NB4 (cell line): ENCODE measurements at regions not wholly inside any gene's neighbourhood (a gene's known extent, or its start where the extent isn't known, plus 50 kb on each side); places are given as distances from the start of the nearest gene placed in this dataset.
"Not testable (repeated sequence)": the region's sequence is repeated elsewhere in the genome, so short reads cannot be mapped to it uniquely, and the experiment has no call there.

ENCODE experiments used
- DNase-seq: peaks from one replicate; pipeline ENCODE4 v3.0.0; 2010; ENCODE audit warnings: low read depth
- H3K4me3 ChIP-seq: one replicate; pipeline ENCODE4 v1.5.1; 2011; ENCODE audit warnings: mild to moderate bottlenecking, low read depth, low read length, moderate library complexity
- CTCF ChIP-seq: IDR thresholded peaks from one replicate; pipeline ENCODE4 v1.5.1; 2012; ENCODE audit warnings: low read depth, low read length
- MYC ChIP-seq: IDR thresholded peaks from 2 replicates; pipeline ENCODE4 v1.6.1; 2011; ENCODE audit warnings: low read depth, low read length
- POLR2A ChIP-seq: IDR thresholded peaks from 2 replicates; pipeline ENCODE4 v1.6.1; 2011; ENCODE audit warnings: mild to moderate bottlenecking; ENCODE audit not compliant: insufficient read length; ENCODE audit errors: extremely low read depth
- TF ChIP-seq, protein P1 (sequence below): IDR thresholded peaks from 2 replicates; pipeline ENCODE4 v1.6.1; 2011; ENCODE audit warnings: low read depth, low read length

DNA sequence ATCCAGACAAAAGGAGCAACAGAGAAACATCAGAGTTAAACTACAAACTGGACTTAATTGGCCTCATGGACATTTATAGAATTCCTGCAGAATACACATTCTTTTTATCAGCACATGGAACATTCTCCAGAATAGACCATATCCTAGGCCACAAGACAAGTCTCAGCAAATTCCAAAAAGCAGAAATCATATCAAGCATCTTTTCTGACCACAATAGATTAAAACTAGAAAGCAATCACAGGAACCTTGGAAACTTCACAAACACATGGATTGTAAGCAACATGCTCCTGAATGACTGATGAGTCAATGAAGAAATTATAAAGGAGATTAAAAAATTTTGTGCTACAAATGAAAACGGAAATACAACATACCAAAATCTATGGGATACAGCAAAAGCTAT is 526.7 kb downstream of the PCDH7 start:
- no peak overlapping the region for H3K4me3 ChIP-seq
- DNase-seq, result no peak
- TF ChIP-seq MYC (no peak), CTCF (no peak), POLR2A (no peak)
- TF ChIP-seq, protein P1, sequence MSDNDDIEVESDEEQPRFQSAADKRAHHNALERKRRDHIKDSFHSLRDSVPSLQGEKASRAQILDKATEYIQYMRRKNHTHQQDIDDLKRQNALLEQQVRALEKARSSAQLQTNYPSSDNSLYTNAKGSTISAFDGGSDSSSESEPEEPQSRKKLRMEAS, result no peak

DNA sequence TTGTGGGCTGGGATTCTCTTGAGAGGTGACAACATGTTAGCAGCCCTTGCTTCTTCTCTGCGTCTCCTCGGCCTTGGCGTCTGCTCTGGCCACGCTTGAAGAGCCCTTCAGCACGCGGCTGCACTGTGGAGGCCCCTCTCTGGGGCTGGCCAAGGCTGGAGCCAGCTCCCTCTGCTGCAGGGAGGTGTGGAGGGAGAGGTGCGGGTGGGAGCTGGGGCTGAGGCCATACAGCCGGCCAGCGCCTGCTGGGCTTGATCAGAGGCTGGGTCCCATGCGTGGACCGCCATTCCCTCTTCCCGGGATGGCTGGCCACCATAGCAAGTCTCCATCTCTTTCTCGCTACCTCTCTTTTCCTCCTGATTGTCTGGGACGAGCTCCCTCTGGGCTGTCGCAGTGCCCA is 539.0 kb downstream of the PCDH7 start:
- TF ChIP-seq, protein P1, result no peak
- no peak for TF ChIP-seq MYC
- TF ChIP-seq CTCF, result no peak
- TF ChIP-seq POLR2A, result no peak
- H3K4me3 ChIP-seq, result no peak overlapping the region
- no peak for DNase-seq

GRCh38 chr4:31261632-31262031 is 541.5 kb downstream of the PCDH7 start:
- no peak for DNase-seq
- H3K4me3 ChIP-seq, result no peak overlapping the region
- TF ChIP-seq, protein P1, result no peak
- TF ChIP-seq MYC (no peak), CTCF (no peak), POLR2A (no peak)

DNA sequence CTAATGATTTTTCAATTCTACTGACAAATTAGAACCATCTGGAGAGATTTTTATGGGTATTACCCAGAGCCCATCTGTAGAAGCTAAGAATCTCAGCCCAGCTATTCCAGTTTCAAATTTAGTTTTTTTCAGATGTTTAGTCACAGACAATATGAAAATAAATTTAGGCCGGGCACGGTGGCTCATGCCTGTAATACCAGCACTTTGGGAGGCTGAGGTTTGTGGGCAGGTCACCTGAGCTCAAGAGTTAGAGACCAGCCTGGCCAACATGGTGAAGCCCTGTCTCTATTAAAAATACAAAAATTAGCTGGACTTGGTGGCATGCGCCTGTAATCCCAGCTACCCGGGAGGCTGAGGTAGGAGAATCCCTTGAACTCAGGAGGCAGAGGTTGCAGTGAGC is 545.9 kb downstream of the PCDH7 start:
- H3K4me3 ChIP-seq, DNase-seq: not testable (repeated sequence)

GRCh38 chr4:31272331-31273061 is 552.3 kb downstream of the PCDH7 start:
- H3K4me3 ChIP-seq, result no peak overlapping the region
- no peak for DNase-seq
- TF ChIP-seq MYC (no peak), CTCF (no peak), POLR2A (no peak)
- TF ChIP-seq, protein P1, result no peak

DNA sequence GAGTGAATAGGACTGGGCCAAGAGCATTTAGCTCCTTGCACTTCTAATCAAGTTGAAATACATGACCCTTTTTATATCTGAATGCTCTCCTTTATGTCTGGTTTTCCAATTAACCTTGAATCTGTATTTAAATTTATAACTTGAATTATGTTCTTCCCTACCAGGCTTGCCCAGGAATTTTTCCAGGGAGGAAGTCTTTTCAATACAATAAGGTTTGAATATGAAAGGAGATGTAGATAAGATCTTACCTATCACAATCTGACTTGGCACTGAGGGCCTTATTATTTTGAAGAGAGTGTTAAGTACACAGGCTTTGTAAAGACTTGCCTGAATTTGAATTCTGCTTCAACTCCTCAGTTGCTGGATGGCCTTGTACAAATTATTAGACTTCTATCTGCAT is 555.7 kb downstream of the PCDH7 start:
- no peak overlapping the region for H3K4me3 ChIP-seq
- no peak for DNase-seq

More for the DNA sequence above, 555.7 kb downstream of the PCDH7 start:
- no peak for TF ChIP-seq MYC
- TF ChIP-seq POLR2A, result no peak
- TF ChIP-seq, protein P1, result no peak
- TF ChIP-seq CTCF, result no peak
